GM19351 (cell line): ENCODE measurements at regions not wholly inside any gene's neighbourhood (a gene's known extent, or its start where the extent isn't known, plus 50 kb on each side); places are given as distances from the start of the nearest gene placed in this dataset.

Experiments
- ATAC-seq: cut with Tn5 transposase; IDR thresholded peaks from one replicate; pipeline ENCODE4 v1.9.1; 2021; ENCODE audit warnings: mild to moderate bottlenecking, moderate library complexity; ENCODE audit not compliant: unreplicated experiment

- no peak for ATAC-seq
Measured at GRCh38 chr20:6693178-6693807, 74.2 kb upstream of the BMP2 start.

DNA sequence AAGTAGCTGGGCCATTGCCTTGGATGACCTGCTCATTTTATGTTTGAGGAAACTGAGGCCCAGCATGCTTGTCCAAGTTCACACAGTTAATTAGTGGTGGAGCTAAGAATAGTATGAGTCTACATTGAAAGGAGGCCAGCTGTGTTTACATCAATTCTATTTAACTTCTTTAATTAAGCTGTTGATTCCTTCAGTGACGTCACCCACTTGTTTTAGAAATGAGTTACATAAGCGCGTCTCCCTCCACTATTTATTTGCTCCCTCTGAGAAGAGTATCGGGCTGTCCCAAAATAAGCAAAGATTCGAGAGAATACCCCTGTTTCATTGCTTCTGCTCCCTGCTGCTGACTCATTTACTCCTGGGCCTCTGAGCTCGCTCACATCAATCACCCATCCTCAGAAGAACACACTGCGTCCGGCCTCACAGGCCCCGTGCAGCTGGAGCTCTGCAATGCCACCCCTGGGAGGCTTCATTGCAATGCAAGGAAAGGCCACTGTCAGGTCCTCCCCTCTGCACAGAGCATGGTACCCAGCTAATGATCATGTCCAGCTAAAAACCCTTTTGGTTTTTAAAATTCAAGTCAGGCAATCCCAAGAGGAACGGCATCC lies 74.8 kb upstream of the BMP2 start:
- no peak for ATAC-seq

- ATAC-seq: no peak
Measured at GRCh38 chr20:6691516-6691915, 76.0 kb upstream of the BMP2 start.

GRCh38 chr20:6689339-6689973 lies 78.0 kb upstream of the BMP2 start:
- no peak for ATAC-seq

- no peak for ATAC-seq
Measured at GRCh38 chr20:6686171-6686570, 81.3 kb upstream of the BMP2 start.

- ATAC-seq: no peak
Measured at GRCh38 chr20:6685626-6686025, 81.9 kb upstream of the BMP2 start.

DNA sequence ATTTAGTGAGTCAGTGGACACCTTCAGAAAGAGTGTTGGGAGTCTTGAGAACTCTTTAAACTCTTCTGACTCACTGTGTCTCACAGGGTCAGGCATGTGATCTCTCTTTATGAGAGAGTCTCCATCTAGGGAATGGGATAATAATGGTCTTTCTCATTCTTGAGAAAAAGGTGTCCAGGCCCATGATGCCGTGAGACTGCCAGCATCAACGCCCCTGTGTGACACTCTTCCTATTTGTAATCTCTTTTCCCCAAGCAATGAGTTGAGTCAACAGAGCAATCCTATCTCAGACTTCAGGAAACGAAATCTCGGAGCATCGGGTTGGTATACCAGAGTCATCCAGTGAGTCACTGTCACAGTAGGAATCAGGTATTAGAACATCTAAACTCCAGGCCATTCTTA lies 82.3 kb upstream of the BMP2 start:
- ATAC-seq: no peak

DNA sequence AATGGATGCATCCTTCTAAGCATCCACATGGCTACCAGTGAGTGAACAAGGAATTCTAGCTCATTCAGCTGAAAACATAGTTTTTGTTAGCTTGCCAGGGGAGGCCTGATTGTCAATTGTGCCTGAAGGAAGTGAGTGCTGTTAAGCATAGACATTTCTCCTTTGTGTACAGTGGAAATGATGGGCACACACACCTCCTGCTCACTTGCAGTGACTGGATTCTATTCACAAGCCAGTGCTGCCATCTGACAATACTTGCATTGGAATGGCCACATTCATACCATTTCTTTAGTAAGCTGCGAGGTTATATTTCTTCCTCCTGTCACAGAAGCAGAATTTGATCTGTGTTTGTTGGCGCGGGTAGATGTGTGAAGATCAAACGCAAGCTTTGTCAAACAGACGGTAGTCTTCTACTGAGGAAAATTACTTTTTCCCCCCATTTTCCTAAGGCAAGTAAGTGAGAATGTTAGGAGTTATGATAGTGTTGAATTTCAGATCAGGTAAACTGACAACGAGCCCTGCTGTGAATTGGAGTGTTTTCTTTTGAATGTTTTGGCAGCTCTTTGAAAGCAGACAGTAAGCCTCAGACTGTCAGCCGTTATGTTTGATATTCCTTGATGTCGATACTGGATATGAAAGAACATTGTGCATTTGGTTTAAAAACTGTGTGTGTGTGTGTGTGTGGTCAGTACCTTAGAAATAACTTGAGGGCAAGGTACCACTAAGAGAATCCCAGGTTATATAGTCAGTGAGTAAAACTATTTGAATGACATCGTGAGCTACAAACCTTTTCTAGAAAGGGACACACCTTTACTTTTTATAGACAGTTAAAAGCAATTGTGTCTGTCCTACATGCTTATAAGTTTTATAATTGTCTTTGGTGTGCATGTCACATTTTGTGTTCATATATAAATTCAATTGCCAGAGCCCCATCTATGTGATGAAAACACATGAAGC lies 84.2 kb upstream of the BMP2 start:
- no peak for ATAC-seq

DNA sequence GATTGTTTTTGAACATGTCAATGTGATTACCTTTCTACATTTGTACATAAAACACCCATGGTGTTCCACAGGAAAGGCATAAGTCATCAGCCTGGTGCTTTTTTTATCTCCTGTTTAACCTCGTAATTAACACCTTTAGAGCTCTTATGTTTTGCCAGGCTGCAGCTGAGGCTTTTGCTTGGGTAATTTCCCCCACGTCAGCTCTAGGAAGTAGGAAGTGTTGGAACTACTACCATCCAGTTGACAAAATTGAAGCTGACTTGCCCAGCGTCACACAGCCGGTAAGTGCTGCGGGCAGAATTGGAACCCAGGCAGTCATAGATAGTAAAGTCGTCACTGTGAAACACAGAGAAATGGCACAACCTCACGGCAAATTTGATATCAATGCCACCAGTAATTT lies 86.6 kb upstream of the BMP2 start:
- no peak for ATAC-seq

DNA sequence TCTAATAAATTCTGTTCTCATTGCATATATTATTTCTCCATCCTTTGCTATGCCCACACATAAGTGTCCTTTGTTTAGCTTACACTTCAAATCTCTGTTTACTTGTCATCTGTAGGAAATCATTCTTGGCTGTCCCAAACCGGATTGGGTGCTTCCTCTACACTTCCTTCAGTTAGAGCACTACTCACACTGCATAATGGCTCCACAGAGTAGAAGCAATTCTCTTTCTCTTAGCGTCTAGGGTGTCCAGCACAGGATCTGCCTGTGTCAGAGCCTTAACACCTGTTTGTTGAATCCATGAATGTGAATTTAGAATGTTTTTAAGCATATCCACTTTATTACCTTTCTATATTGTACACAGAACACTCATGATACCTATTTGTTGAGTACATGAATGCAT lies 87.0 kb upstream of the BMP2 start:
- ATAC-seq: no peak

GRCh38 chr20:6679086-6679485 lies 88.4 kb upstream of the BMP2 start:
- no peak for ATAC-seq

- no peak for ATAC-seq
Measured at GRCh38 chr20:6678101-6678500, 89.4 kb upstream of the BMP2 start.

DNA sequence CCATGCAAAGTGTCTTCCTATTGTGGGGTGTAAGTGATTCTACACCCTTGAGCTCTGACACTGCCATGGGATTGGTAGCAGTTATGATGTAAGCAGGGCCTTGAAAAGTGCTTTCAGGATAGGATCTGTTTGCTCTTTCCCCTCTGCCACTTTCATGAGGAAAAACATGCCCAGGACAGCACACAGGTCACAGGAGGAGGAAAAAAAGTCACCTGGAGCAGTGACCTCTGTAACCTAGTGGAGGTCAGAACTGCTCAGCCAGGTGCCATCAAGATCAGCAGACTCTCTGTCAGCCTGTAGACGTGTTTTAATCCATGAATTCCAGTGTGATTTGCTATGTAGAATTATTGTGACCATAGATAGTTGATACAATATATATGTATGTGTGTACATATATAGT lies 92.7 kb upstream of the BMP2 start:
- no peak for ATAC-seq

DNA sequence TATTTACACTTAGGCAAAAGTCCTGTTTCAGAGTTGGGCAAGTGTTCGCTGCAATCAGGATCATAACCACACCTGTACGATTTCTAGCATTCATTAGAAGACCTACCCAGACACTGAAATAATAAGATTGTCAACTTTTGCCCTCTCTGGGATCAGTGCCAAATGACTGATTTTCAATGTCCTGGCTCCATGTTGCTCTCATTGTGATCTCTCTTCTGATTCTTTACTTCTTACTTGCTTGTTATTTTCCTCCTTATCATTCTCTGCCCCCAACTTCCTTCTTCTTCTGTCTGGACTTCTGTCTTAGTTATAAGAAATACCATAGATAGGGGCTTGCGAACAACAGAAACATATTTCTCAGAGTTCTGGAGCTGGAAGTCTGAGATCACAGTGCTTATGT lies 94.4 kb upstream of the BMP2 start:
- ATAC-seq: no peak

- ATAC-seq: no peak
Measured at GRCh38 chr20:6671829-6672228, 95.7 kb upstream of the BMP2 start.

DNA sequence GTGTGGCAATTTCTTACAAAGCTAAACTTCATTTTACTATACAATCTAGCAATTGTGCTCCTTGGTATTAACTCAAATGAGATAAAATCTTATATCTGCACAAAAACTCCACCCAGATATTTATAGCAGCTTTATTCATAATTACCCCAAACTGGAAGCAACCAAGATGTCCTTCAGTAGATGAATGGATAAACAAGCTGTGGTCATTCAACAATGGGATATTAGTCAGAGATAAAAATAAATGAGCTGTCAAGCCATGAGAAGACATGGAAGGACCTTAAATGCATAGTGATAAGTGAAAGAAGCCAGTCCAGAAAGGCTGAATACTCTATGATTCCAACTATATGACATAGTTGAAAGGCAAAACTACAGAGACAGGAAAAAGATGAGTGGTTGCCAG lies 98.9 kb upstream of the BMP2 start:
- ATAC-seq: no peak

DNA sequence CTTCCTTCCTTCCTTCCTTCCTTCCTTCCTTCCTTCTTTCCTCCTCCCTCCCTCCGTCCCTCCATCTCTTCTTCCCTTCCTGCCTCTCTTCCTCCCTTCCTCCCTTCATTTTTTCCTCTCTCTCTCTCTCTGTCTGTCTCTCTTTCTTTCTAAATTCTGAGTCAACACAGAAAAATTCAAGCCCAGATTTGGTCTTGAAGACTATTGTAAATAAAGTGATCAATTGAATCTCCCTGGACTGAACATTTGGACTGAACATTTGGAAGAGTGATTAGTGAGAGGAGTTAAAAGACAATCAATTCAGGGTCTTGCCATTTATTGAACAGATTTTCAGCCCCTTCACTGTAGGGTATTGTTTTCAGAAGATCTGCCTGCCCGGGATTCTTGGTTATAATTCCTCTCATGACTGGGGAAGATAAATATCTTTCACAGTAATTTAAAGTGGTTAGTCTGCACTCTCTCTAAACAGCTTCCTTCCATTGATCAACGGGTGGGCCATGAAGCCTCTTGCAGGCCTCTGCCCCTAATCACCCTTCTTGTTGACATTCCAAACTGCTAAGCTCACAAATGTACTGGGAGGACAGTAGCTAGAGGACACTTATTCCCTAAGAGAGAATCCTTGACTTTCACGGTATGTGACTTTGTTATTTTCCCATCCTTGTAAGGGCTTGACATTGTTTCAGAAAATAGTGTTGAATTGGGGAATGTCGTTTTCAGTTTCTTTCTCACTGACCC lies 101.7 kb upstream of the BMP2 start:
- ATAC-seq: no peak

- ATAC-seq: no peak
Measured at GRCh38 chr20:6665161-6665560, 102.3 kb upstream of the BMP2 start.

GRCh38 chr20:6664574-6664973 lies 102.9 kb upstream of the BMP2 start:
- ATAC-seq: no peak

DNA sequence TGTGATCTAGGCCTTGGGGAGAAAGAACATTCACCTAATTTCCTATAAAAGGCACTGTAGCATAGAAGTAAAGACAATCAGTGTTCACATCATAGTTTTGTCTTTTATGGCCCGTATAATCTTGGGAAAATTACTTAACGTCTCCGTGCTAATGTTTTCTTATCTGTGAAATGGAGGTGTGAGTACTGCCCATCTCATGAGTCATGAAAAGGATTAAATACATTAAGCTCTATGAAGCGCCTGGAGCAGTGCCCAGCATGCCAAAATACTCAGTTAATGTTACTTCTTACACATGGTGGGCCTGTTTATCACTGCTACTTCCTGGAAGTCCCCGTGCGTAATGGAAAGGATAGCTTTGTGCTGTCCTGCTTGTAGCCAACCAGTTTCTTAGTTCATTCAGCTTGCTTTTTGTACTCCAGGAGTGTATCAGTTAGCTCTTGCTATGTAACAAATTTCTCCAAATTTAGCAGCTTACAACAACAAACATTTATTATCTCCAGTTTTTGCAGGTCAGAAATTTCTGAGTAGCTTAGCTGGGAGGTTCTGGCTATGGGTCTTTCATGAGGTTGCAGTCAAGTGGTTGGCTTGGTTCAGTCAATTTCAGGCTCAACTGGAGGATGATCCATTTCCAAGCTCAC lies 103.6 kb upstream of the BMP2 start:
- ATAC-seq: no peak
